ENCODE measurements at regions not wholly inside any gene's neighbourhood (a gene's known extent, or its start where the extent isn't known, plus 50 kb on each side); places are given as distances from the start of the nearest gene placed in this dataset.

GRCh38 chr13:26873386-26873698 is 112.8 kb upstream of the GPR12 start:
- no peak for ATAC-seq
- TF ChIP-seq PATZ1 (CRISPR knock-in tag; IDR thresholded peaks at IDR 0.05; ENCODE audit: borderline replicate concordance) (no peak), RARB (CRISPR knock-in tag; IDR thresholded peaks at IDR 0.05) (no peak), CSRNP3 (CRISPR knock-in tag; IDR thresholded peaks at IDR 0.05) (no peak), ZC3H10 (CRISPR knock-in tag; IDR thresholded peaks at IDR 0.05) (no peak), TOX (CRISPR knock-in tag; IDR thresholded peaks at IDR 0.05; ENCODE audit: borderline replicate concordance) (no peak), SNAI2 (CRISPR knock-in tag; IDR thresholded peaks at IDR 0.05) (no peak), GLIS3 (CRISPR knock-in tag; IDR thresholded peaks at IDR 0.05) (no peak), ZNF70 (CRISPR knock-in tag; IDR thresholded peaks at IDR 0.05) (no peak), POU6F1 (CRISPR knock-in tag; IDR thresholded peaks at IDR 0.05; ENCODE audit: borderline replicate concordance, low read depth) (no peak), TCF4 (CRISPR knock-in tag; IDR thresholded peaks at IDR 0.05; ENCODE audit: borderline replicate concordance) (no peak), CREB5 (CRISPR knock-in tag; IDR thresholded peaks at IDR 0.05; ENCODE audit: low read depth) (no peak)

GRCh38 chr13:26872525-26873385 is 112.2 kb upstream of the GPR12 start:
- ATAC-seq, result peak; percentile 94
- no peak for TF ChIP-seq ISL1 (CRISPR knock-in tag; IDR thresholded peaks at IDR 0.05)
- TF ChIP-seq CSRNP3 (CRISPR knock-in tag; IDR thresholded peaks at IDR 0.05), result no peak
- TF ChIP-seq ZC3H10 (CRISPR knock-in tag; IDR thresholded peaks at IDR 0.05), result no peak
- no peak for TF ChIP-seq OSR1 (CRISPR knock-in tag; IDR thresholded peaks at IDR 0.05)
- no peak for TF ChIP-seq TCF4 (CRISPR knock-in tag; IDR thresholded peaks at IDR 0.05; ENCODE audit: borderline replicate concordance)
- TF ChIP-seq ARNTL (CRISPR knock-in tag; IDR thresholded peaks at IDR 0.05; ENCODE audit: borderline replicate concordance, low read depth), result no peak
- no peak for TF ChIP-seq POU6F1 (CRISPR knock-in tag; IDR thresholded peaks at IDR 0.05; ENCODE audit: borderline replicate concordance, low read depth)
- TF ChIP-seq TSHZ2 (CRISPR knock-in tag; IDR thresholded peaks at IDR 0.05), result no peak
- no peak for TF ChIP-seq ZNF8 (CRISPR knock-in tag; IDR thresholded peaks at IDR 0.05)
- no peak for TF ChIP-seq GLIS3 (CRISPR knock-in tag; IDR thresholded peaks at IDR 0.05)
- no peak for TF ChIP-seq TOX (CRISPR knock-in tag; IDR thresholded peaks at IDR 0.05; ENCODE audit: borderline replicate concordance)
- no peak for TF ChIP-seq CSDC2 (CRISPR knock-in tag; IDR thresholded peaks at IDR 0.05)
- no peak for TF ChIP-seq ZNF565 (CRISPR knock-in tag; conservative IDR thresholded peaks at IDR 0.05; ENCODE audit: low read depth)
- no peak for TF ChIP-seq ZNF70 (CRISPR knock-in tag; IDR thresholded peaks at IDR 0.05)
- TF ChIP-seq PPARA (CRISPR knock-in tag; IDR thresholded peaks at IDR 0.05; ENCODE audit: borderline replicate concordance), result no peak
- no peak for TF ChIP-seq ZFP30 (CRISPR knock-in tag; IDR thresholded peaks at IDR 0.05)

Data from SK-N-SH treated with all-trans-retinoic acid at 6 μM for 48 hours (cell line).